HL-60 (cell line): ENCODE measurements at regions not wholly inside any gene's neighbourhood (a gene's known extent, or its start where the extent isn't known, plus 50 kb on each side); places are given as distances from the start of the nearest gene placed in this dataset.

Experiments
- DNase-seq, 2 experiments: peaks; one replicate each; pipeline ENCODE4 v3.0.0-alpha.2; 2010 to 2020; ENCODE audit warnings: low read depth in 1 of 2, low spot score in 1 of 2
- H3K27ac ChIP-seq: fragments of 250-450 bp; sonication (Bioruptor Pico); replicated peaks from 2 replicates; pipeline ENCODE4 v1.5.1; 2020; ENCODE audit warnings: mild to moderate bottlenecking, moderate library complexity
- H3K27me3 ChIP-seq: fragments of 250-450 bp; sonication (Bioruptor Pico); 2 replicates; pipeline ENCODE4 v1.5.1; 2021; ENCODE audit warnings: mild to moderate bottlenecking, moderate library complexity; ENCODE audit not compliant: insufficient read depth, poor library complexity, severe bottlenecking
- H3K4me3 ChIP-seq: replicated peaks from 2 replicates; pipeline ENCODE4 v1.5.1; 2011; ENCODE audit warnings: mild to moderate bottlenecking, control low read depth, low read length; ENCODE audit not compliant: insufficient read depth
- GABPA ChIP-seq: IDR thresholded peaks from 2 replicates; pipeline ENCODE4 v1.6.1; 2012; ENCODE audit warnings: low read depth
- POLR2AphosphoS5 ChIP-seq: IDR thresholded peaks from 2 replicates; pipeline ENCODE4 v1.6.1; 2012; ENCODE audit warnings: low read depth
- SPI1 ChIP-seq: IDR thresholded peaks from 2 replicates; pipeline ENCODE4 v1.6.1; 2012; ENCODE audit warnings: low read depth, mild to moderate bottlenecking, borderline replicate concordance
- TF ChIP-seq, protein P1 (sequence below): IDR thresholded peaks from one replicate; pipeline ENCODE4 v1.5.1; 2011; ENCODE audit warnings: low read length, control low read depth, inconsistent platforms; ENCODE audit not compliant: insufficient read depth
- TF ChIP-seq, protein P2 (sequence below): IDR thresholded peaks from 2 replicates; pipeline ENCODE4 v1.6.1; 2012; ENCODE audit warnings: low read depth; ENCODE audit not compliant: insufficient replicate concordance

DNA sequence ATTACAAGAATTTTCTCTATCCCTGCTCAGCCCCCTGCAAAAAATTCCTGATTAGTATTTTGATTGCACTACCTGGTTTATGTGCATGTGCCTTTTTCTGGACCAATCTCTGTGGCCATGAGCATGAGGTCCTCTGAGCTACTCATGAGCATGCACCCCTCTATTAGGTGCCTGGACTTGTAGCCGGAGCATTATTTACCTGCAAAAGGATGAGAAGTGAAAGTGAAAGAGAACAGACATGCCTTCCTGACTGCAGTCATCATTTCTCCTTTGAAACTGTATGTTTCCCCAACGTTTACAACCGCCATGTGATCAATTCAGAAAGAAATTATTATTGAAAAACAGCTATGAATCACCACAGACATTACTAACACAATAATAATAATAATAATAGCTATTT lies 1008.8 kb downstream of the ROBO2 start:
- TF ChIP-seq, protein P1, sequence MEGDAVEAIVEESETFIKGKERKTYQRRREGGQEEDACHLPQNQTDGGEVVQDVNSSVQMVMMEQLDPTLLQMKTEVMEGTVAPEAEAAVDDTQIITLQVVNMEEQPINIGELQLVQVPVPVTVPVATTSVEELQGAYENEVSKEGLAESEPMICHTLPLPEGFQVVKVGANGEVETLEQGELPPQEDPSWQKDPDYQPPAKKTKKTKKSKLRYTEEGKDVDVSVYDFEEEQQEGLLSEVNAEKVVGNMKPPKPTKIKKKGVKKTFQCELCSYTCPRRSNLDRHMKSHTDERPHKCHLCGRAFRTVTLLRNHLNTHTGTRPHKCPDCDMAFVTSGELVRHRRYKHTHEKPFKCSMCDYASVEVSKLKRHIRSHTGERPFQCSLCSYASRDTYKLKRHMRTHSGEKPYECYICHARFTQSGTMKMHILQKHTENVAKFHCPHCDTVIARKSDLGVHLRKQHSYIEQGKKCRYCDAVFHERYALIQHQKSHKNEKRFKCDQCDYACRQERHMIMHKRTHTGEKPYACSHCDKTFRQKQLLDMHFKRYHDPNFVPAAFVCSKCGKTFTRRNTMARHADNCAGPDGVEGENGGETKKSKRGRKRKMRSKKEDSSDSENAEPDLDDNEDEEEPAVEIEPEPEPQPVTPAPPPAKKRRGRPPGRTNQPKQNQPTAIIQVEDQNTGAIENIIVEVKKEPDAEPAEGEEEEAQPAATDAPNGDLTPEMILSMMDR, result no peak
- TF ChIP-seq SPI1 (no peak), GABPA (no peak), POLR2AphosphoS5 (no peak)
- TF ChIP-seq, protein P2, sequence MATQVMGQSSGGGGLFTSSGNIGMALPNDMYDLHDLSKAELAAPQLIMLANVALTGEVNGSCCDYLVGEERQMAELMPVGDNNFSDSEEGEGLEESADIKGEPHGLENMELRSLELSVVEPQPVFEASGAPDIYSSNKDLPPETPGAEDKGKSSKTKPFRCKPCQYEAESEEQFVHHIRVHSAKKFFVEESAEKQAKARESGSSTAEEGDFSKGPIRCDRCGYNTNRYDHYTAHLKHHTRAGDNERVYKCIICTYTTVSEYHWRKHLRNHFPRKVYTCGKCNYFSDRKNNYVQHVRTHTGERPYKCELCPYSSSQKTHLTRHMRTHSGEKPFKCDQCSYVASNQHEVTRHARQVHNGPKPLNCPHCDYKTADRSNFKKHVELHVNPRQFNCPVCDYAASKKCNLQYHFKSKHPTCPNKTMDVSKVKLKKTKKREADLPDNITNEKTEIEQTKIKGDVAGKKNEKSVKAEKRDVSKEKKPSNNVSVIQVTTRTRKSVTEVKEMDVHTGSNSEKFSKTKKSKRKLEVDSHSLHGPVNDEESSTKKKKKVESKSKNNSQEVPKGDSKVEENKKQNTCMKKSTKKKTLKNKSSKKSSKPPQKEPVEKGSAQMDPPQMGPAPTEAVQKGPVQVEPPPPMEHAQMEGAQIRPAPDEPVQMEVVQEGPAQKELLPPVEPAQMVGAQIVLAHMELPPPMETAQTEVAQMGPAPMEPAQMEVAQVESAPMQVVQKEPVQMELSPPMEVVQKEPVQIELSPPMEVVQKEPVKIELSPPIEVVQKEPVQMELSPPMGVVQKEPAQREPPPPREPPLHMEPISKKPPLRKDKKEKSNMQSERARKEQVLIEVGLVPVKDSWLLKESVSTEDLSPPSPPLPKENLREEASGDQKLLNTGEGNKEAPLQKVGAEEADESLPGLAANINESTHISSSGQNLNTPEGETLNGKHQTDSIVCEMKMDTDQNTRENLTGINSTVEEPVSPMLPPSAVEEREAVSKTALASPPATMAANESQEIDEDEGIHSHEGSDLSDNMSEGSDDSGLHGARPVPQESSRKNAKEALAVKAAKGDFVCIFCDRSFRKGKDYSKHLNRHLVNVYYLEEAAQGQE, result no peak
- Histone ChIP-seq H3K27ac (no peak overlapping the region), H3K27me3 (no peaks in the 10 kb centered on the region), H3K4me3 (no peak overlapping the region)
- no peak for DNase-seq

DNA sequence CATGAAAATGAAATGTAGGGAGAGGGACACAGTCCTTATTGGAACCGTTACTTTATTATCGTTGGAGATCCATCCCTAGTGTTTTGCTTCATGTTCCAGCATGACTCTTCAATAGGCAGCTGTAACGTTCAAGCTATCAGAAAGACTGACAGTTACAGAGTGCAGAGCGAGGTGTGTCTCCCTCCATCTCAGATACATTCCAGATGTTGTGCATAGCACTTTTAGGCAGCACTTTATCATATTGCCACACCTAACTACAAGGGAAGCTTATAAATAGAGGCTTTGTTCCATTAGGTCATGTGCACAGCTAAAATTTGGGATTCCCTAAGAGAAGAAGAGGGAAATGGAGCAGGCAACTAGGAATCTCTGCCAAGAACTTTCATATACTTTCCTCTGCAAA lies 1009.6 kb downstream of the ROBO2 start:
- no peak overlapping the region for H3K4me3 ChIP-seq
- H3K27ac ChIP-seq, result no peak overlapping the region
- H3K27me3 ChIP-seq, result no peaks in the 10 kb centered on the region
- TF ChIP-seq, protein P2, result no peak
- no peak for DNase-seq

DNA sequence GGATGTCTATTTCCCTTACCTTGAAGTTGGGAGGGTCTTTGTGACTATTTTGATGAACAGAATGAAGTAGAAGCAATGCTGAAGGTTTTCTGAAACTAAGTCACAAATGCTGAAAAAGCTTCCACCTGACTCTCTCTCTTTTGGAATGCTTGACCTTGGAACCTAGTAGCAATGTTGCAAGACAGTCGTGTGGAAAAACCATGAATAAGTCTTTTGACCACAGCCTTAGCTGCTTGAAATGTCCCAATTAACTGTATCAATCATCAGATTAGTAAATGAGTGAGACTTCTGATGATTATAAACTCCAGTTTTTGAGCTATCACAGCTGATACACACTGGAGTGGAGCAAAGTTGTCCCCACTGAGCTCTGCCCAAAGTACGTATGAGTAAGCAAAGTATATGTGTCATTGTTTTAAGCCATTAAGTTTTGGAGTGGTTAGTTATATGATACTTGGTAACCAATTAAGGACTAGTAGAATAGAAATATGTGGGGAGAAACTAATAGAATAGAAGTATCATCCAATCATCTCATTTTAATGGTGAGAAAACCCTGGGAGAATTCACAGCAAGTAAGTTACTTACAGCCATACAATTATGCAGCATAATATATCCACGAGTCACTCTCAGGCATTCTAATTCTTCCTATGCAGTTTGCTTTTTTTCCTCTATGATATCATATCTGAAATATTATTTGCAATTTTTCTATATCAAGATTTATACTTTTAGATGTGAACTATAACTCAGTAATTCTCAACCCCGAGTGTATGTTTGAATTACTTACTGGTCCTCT lies 1010.6 kb downstream of the ROBO2 start:
- H3K27ac ChIP-seq, result no peak overlapping the region
- no peak for DNase-seq
- no peaks in the 10 kb centered on the region for H3K27me3 ChIP-seq
- no peak overlapping the region for H3K4me3 ChIP-seq
- TF ChIP-seq, protein P1, result no peak
- TF ChIP-seq, protein P2, result no peak
- TF ChIP-seq GABPA, result no peak
- no peak for TF ChIP-seq POLR2AphosphoS5
- no peak for TF ChIP-seq SPI1
